ENCODE measurements at regions not wholly inside any gene's neighbourhood (a gene's known extent, or its start where the extent isn't known, plus 50 kb on each side); places are given as distances from the start of the nearest gene placed in this dataset.

- TF ChIP-seq, protein P1, sequence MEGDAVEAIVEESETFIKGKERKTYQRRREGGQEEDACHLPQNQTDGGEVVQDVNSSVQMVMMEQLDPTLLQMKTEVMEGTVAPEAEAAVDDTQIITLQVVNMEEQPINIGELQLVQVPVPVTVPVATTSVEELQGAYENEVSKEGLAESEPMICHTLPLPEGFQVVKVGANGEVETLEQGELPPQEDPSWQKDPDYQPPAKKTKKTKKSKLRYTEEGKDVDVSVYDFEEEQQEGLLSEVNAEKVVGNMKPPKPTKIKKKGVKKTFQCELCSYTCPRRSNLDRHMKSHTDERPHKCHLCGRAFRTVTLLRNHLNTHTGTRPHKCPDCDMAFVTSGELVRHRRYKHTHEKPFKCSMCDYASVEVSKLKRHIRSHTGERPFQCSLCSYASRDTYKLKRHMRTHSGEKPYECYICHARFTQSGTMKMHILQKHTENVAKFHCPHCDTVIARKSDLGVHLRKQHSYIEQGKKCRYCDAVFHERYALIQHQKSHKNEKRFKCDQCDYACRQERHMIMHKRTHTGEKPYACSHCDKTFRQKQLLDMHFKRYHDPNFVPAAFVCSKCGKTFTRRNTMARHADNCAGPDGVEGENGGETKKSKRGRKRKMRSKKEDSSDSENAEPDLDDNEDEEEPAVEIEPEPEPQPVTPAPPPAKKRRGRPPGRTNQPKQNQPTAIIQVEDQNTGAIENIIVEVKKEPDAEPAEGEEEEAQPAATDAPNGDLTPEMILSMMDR (IDR thresholded peaks at IDR 0.05; ENCODE audit: borderline replicate concordance, insufficient read depth, low read depth, low read length): no peak
- H3K4me3 ChIP-seq (ENCODE audit: low read depth, low read length): no peak overlapping the region
Measured at GRCh38 chr13:47518530-47518929, 482.5 kb downstream of the SUCLA2 start.

DNA sequence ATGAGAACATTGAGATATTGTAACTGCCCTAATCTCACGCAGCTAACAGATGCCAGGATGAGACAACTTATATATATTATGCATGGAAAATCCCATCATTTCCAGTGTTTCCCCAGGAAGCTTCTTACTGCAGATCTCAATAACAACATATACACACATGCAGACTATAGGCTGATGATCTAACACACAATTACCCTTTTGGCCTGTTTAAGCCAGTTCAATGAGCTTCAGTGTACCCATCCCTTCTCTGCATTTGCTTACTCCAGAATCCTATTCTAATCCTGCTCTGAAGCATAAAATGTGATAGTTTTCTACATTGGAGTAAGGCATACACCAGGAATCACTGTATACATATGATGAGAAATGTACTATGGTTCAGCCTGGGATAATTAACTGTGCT is 489.4 kb downstream of the SUCLA2 start:
- TF ChIP-seq, protein P1 (IDR thresholded peaks at IDR 0.05; ENCODE audit: borderline replicate concordance, insufficient read depth, low read depth, low read length): no peak
- H3K4me3 ChIP-seq (ENCODE audit: low read depth, low read length): no peak overlapping the region

- TF ChIP-seq, protein P1 (IDR thresholded peaks at IDR 0.05; ENCODE audit: borderline replicate concordance, insufficient read depth, low read depth, low read length): no peak
- no peak overlapping the region for H3K4me3 ChIP-seq (ENCODE audit: low read depth, low read length)
Measured at GRCh38 chr13:47508527-47509228, 492.4 kb downstream of the SUCLA2 start.

DNA sequence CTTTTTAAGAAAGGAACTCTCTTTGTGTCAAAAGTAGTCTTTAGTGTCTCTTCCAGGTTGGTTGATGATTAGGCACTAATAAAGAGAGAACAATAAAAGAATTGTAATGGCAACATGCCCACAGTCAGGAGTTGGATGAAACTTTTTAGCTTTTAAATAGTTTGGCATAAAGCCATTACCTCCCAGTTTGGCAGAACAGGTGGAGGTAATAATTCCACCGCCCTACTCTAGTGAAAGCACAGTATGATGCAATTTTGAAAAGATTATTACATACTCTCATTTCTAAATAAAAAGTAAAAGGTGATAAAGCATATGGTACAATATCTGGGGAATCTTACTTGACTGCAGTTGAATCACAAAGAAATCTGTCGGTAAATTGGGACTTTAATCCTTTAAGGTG is 497.6 kb downstream of the SUCLA2 start:
- no peak overlapping the region for H3K4me3 ChIP-seq (ENCODE audit: low read depth, low read length)
- TF ChIP-seq, protein P1 (IDR thresholded peaks at IDR 0.05; ENCODE audit: borderline replicate concordance, insufficient read depth, low read depth, low read length): no peak

DNA sequence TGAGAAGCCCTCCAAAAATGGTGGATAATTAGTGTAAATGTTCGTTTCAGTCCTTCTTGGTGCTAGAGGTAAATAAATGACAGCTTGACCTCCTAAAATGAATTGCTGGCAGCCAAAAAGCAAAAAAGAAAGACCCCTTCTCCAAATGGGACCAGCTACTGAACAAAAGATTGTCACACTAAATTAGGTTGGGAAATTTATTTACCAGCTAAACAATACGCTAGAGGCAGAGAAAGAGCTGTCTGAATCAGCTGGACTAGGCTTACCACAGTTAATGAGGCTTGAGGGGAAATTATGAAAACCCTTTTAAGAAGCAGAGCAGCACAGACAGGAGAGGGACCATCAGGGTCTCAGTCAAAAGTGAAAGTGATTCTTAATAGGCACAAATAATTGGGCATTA is 498.9 kb downstream of the SUCLA2 start:
- H3K4me3 ChIP-seq (ENCODE audit: low read depth, low read length): no peak overlapping the region

DNA sequence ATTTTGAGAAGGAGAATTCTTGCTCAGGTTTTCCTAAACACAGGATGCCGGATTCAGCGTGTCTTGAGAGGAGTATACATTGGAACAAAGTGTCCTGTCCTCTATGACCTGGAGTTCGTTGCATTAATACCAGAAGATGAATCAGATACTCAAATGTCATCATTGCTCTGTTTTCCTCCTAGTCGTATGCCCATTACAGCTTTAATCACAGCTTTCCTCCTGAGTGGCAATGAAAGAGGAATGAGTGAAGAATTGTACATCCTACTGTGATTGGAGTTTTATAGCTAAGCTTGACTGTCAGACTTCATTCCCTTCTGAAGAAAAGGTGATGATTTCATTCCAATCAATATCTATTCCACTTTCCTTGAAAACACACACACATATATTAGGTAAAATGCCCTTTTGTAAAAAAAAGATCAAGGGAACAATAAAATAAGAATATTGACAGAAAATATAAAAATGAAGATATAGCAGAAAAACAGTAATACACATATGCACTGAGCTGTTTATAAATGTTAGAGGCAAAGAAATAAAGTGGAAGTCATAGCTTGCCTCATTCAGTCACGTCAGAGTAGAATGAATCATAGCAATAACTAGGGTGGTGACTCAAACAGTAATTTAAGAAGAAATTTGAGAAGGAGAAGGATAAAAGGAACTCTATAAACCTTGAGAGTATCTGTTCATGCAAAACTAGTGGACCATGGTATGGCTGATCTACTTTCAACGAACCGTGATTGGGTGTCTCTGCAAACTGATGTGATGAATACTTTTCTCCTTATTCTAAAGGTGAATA is 501.5 kb downstream of the SUCLA2 start:
- TF ChIP-seq, protein P1 (IDR thresholded peaks at IDR 0.05; ENCODE audit: borderline replicate concordance, insufficient read depth, low read depth, low read length): no peak
- no peak overlapping the region for H3K4me3 ChIP-seq (ENCODE audit: low read depth, low read length)

More for the DNA sequence above, 498.9 kb downstream of the SUCLA2 start:
- TF ChIP-seq, protein P1 (IDR thresholded peaks at IDR 0.05; ENCODE audit: borderline replicate concordance, insufficient read depth, low read depth, low read length): no peak

DNA sequence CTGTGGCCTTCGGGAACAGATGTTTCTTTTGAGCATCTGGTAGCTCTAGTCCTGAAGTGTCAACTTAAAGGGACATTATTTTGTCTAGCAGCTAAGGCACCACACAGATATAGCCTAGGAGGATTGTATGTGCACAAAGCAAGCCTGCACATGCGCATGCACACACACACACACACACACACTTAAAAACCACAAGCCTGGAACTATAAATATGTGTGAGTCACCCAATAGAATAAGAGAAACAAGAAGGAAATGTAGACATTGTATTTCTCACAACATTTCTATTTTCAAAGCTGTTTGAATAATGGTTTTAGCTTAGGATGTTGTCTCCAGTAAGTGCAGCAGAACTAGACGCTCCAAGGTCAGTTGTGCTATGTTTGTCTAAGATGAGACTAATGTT is 516.5 kb downstream of the SUCLA2 start:
- no peak overlapping the region for H3K4me3 ChIP-seq (ENCODE audit: low read depth, low read length)
- TF ChIP-seq, protein P1 (IDR thresholded peaks at IDR 0.05; ENCODE audit: borderline replicate concordance, insufficient read depth, low read depth, low read length): no peak

All from GM12875 (cell line).